Activated naive CD4-positive, alpha-beta T cell treated with anti-CD3 and anti-CD28 coated beads for 36 hours (primary cell): ENCODE measurements at regions not wholly inside any gene's neighbourhood (a gene's known extent, or its start where the extent isn't known, plus 50 kb on each side); places are given as distances from the start of the nearest gene placed in this dataset.
"Not testable (repeated sequence)": the region's sequence is repeated elsewhere in the genome, so short reads cannot be mapped to it uniquely, and the experiment has no call there.

ENCODE experiments used
- CTCF ChIA-PET: fragments of 350-600 bp; sonication (Branson Sonifier 250); formaldehyde crosslinking; loops from one replicate; lab custom pipeline; 2021; ENCODE audit warnings: antibody characterized with exemption; lab: Charles Lee
- DNase-seq: peaks from one replicate; pipeline ENCODE4 v3.0.0-alpha.2; 2020
- H3K27ac Mint-ChIP-seq: one replicate; pipeline ENCODE4 v1.8.0; 2021; ENCODE audit warnings: mild to moderate bottlenecking, mixed read lengths
- H3K27me3 Mint-ChIP-seq: one replicate; pipeline ENCODE4 v1.8.0; 2021; ENCODE audit warnings: low read depth, mixed read lengths
- H3K36me3 Mint-ChIP-seq: one replicate; pipeline ENCODE4 v1.8.0; 2021; ENCODE audit warnings: low read depth, mixed read lengths
- H3K4me1 Mint-ChIP-seq: one replicate; pipeline ENCODE4 v1.8.0; 2021; ENCODE audit warnings: low read depth, mixed read lengths
- H3K4me3 Mint-ChIP-seq: one replicate; pipeline ENCODE4 v1.8.0; 2021; ENCODE audit warnings: mild to moderate bottlenecking, moderate library complexity, mixed read lengths
- H3K9me3 Mint-ChIP-seq: one replicate; pipeline ENCODE4 v1.8.0; 2021; ENCODE audit warnings: mixed read lengths
- intact Hi-C: fragments of 100-400 bp; cut with micrococcal nuclease; formaldehyde crosslinking; loops from one replicate; pipeline ENCODE4 v1.15.1; 2023

DNA sequence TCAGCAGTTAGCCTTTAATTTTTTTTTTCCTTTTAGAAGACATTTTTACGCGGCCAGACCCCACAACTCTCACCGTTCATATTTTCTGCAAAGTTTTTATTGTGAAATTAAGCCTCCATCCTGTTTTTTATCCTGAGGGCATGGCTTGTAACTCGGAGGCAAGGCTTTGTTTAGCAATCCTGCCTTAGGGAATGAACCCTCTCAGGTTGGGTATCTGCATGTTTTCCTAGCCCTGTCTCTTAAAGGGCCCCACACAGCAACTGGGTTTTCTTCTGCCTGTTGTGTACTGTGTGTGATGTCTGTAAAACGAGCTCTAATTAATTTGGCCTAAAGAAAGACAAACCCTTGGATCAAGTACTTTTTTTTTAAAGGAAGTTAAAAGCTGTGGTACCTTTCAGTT, 130.2 kb upstream of the COBL start:
- no peaks in the 10 kb centered on the region for H3K4me1 Mint-ChIP-seq
- peaks cover 5% of the 10 kb centered on the region for H3K27me3 Mint-ChIP-seq
- DNase-seq = no peak
- H3K4me3 Mint-ChIP-seq = no peak overlapping the region
- H3K36me3 Mint-ChIP-seq = no peaks in the 10 kb centered on the region
- H3K27ac Mint-ChIP-seq = no peak overlapping the region
- intact Hi-C loops = no loop called here
- H3K9me3 Mint-ChIP-seq = peaks cover 9% of the 10 kb centered on the region
- CTCF ChIA-PET = interaction anchor here (0.9 kb wide), 1 partner anchor 17 kb away, joined by 3 read pairs; no protein-coding TSS in a partner anchor

DNA sequence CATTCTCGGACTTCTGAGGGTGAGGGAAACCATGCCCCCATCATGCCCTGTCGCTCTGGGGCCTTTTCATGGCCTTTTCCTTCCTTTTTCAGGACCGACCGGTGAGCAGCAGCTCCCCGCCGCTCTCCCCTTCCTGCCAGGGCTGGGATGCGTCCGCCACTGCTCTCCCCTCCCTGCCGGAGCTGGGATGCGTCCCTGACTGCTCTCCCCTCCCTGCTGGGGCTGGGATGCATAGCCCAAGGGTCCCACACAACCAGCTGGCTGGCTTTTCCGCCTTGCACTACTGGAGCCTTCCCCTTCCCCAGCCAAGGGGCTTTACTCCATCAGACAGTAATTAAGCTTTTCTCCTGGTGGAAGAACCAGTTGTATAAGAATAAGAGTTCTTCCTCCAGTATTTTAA, 129.7 kb upstream of the COBL start:
- intact Hi-C loops = no loop called here
- peaks cover 5% of the 10 kb centered on the region for H3K27me3 Mint-ChIP-seq
- H3K9me3 Mint-ChIP-seq = peaks cover 9% of the 10 kb centered on the region
- H3K4me1 Mint-ChIP-seq = no peaks in the 10 kb centered on the region
- no peak overlapping the region for H3K27ac Mint-ChIP-seq
- no peak for DNase-seq
- H3K4me3 Mint-ChIP-seq = no peak overlapping the region
- no peaks in the 10 kb centered on the region for H3K36me3 Mint-ChIP-seq
- CTCF ChIA-PET = interaction anchor here (0.9 to 1.4 kb wide), 2 partner anchors 16 to 17 kb away, joined by 3 read pairs; no protein-coding TSS in a partner anchor

DNA sequence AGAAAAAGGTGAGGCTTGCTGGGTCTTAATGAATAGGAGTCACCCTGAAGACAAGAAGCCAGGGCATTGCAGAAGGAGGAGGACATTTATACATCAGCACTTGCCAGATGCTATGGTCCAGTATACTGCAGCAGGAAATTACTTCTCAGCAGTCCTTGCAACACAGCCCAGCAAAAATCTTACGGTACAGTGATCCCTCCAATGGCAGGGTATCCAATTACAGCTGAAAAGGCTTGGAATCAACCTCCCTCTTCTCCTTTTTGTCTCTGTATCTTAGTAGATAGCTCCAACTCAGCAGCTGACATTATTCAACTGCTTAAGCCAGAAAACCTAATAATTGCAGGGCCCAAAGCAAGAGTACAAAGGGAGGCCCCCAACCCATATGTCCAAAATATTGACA, 128.3 kb upstream of the COBL start:
- peaks cover 2% of the 10 kb centered on the region for H3K27me3 Mint-ChIP-seq
- DNase-seq = no peak
- peaks cover 9% of the 10 kb centered on the region for H3K9me3 Mint-ChIP-seq
- CTCF ChIA-PET = interaction anchor here (1.4 kb wide), 1 partner anchor 14 kb away, joined by 3 read pairs; no protein-coding TSS in a partner anchor
- no peak overlapping the region for H3K4me3 Mint-ChIP-seq
- no peaks in the 10 kb centered on the region for H3K36me3 Mint-ChIP-seq
- no peaks in the 10 kb centered on the region for H3K4me1 Mint-ChIP-seq
- intact Hi-C loops = no loop called here
- H3K27ac Mint-ChIP-seq = no peak overlapping the region

DNA sequence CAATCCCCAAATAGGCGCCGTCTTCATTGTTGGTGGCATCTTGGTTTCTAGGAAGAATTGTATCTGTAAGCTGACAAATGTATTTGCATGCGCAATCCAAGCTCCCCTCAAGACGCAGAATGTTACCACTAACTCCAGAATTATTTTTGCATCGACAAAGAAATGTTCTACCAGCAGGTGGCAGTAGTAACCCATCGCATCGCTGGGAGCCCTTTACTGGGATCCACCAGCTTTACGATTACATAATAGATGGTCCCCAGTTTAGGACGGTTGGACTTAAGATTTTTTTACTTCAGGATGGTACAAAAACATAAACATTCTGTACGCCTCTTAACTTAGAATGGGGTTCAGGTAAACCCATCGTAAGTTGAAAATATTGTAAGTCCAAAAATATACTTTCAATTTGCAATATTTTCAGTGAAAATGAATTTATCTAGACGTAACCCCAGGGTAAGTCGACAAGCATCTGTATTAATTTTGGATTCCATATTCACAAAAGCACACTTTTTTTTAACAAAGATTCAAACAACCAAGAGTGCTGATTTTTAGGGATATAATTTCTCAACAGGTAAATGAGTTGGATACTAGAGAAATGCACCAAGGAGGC, 114.0 kb upstream of the COBL start:
- Mint-ChIP-seq H3K27me3 (peaks cover 16% of the 10 kb centered on the region), H3K27ac (no peak overlapping the region), H3K4me1 (no peaks in the 10 kb centered on the region), H3K36me3 (no peaks in the 10 kb centered on the region), H3K9me3 (no peaks in the 10 kb centered on the region), H3K4me3 (no peak overlapping the region)
- intact Hi-C loops = no loop called here
- CTCF ChIA-PET = interaction anchor here (0.5 to 1.1 kb wide), 8 partner anchors 15 to 1719 kb away, joined by 3 to 5 read pairs (median 3); no protein-coding TSS in a partner anchor
- DNase-seq = peak; percentile 72

DNA sequence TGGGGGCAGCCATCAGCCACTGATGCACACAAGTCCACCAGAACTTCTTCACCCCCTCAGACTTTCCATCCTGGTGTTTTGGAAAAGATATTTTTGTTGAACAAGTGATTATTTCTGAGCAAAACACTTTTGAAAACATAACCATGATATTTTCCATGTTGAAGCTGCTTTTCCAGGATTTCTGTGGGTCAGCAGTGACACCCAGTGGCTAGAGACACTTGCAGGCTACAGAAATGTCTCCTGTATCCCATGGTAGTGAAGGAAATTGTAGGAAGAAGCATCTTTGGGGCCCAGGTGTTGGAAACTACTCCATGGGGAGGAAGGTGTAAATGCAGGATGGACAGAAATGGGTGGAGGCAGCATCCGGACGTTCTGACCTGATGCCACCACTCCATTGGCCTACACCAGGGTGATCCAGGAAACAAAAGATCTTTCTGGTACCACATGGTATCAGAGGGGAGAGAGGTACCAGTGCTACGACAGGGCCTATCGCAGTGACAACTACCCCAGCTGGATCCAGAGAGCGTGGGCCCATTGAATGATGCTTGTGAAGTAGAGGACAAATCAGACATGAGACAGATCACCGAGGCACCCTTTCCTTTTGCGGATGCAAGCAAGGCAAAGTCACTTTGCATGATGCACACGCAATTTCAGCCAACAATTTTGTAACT, 111.7 kb upstream of the COBL start:
- CTCF ChIA-PET = interaction anchor here (0.9 to 2.1 kb wide), 3 partner anchors 204 to 267 kb away, joined by 3 to 12 read pairs (median 3); no protein-coding TSS in a partner anchor
- intact Hi-C loops = loop anchor here (1.0 kb wide), 1 partner anchor 266 kb away; no protein-coding TSS in a partner anchor
- no peaks in the 10 kb centered on the region for H3K4me1 Mint-ChIP-seq
- no peak overlapping the region for H3K4me3 Mint-ChIP-seq
- H3K27me3 Mint-ChIP-seq = peaks cover 11% of the 10 kb centered on the region
- H3K9me3 Mint-ChIP-seq = no peaks in the 10 kb centered on the region
- DNase-seq = peak; percentile 26
- H3K36me3 Mint-ChIP-seq = no peaks in the 10 kb centered on the region
- no peak overlapping the region for H3K27ac Mint-ChIP-seq

DNA sequence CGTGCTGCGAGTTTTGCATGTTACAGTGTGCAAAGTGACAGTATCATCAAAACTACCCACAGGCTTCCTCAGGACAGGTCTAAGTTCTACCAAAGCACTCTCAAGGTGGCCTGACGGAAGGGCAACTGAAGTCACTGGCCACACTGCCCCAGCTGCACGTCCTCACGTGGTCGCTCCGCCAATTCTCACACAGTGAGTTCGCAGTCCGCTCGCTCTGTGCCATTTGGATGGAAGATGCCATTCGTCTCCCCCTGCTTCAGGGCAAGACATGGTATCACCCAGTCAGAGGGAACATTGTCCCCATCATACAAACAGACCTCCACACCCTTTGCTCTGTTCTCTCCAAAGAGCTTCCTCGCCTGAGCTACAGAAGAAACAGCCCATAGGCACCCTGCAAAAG, 109.6 kb upstream of the COBL start:
- no peaks in the 10 kb centered on the region for H3K36me3 Mint-ChIP-seq
- H3K4me3 Mint-ChIP-seq = no peak overlapping the region
- H3K9me3 Mint-ChIP-seq = no peaks in the 10 kb centered on the region
- CTCF ChIA-PET = no interaction called here
- no peaks in the 10 kb centered on the region for H3K4me1 Mint-ChIP-seq
- DNase-seq = no peak
- H3K27ac Mint-ChIP-seq = no peak overlapping the region
- intact Hi-C loops = no loop called here
- H3K27me3 Mint-ChIP-seq = peaks cover 11% of the 10 kb centered on the region

DNA sequence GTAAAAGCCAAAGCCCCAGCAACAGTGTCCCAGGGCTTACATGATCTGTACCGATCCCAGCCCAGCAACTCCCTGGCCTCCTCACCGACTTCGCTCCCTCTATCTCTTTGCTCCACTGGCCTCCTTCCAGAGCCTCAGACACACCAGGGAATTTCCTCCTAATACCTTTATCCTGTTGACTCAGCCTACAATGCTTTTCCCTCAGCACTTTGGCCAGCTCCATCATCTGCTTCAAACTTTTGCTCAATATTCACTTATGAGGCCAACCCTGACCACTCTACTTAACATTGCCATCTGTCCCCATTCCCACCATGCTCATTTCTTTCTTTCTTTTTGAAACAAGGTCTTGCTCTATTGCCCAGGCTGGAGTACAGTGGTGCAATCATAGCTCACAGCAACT, 93.3 kb upstream of the COBL start:
- CTCF ChIA-PET, H3K4me1 Mint-ChIP-seq, H3K27ac Mint-ChIP-seq, H3K36me3 Mint-ChIP-seq, H3K4me3 Mint-ChIP-seq, H3K9me3 Mint-ChIP-seq, H3K27me3 Mint-ChIP-seq, DNase-seq, intact Hi-C loops: not testable (repeated sequence)

DNA sequence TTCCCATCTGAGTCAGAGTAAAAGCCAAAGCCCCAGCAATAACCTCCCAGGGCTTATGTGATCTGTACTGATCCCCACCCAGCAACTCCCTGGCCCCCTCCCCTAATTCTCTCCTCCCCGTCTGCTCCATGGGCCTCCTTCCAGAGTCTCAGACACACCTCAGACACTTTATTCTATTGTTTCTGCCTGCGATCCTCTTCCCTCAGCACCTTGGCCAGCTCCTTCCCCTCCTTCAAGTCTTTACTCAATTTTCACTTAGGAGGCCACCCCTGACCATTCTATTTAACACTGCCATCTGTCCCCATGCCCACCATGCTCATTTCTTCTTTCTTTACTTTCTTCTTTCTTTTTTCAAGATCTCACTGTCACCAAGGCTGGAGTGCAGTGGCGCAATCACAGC, 81.0 kb upstream of the COBL start:
- DNase-seq, H3K4me1 Mint-ChIP-seq, CTCF ChIA-PET, H3K4me3 Mint-ChIP-seq, H3K27ac Mint-ChIP-seq, intact Hi-C loops, H3K9me3 Mint-ChIP-seq, H3K27me3 Mint-ChIP-seq, H3K36me3 Mint-ChIP-seq: not testable (repeated sequence)

DNA sequence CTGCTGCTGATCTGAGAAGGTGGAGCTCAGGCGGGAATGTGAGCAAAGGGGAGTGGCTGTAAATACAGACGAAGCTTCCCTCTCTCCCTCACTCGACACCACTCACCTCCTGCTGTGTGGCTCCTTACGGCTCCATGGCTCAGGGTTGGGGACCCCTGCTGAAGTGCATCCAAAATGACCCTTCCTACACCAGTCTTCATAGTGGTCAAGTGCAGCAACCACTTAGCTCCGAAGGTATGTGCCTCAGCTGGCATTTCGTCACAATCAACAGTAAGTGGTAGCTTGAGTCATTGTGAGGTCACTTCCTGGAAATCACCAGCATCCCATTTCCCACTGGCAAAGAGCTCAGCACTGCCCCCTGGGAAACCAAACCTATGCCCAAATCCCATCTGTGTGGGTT, 76.4 kb upstream of the COBL start:
- H3K27ac Mint-ChIP-seq, H3K4me3 Mint-ChIP-seq, H3K4me1 Mint-ChIP-seq, H3K36me3 Mint-ChIP-seq, intact Hi-C loops, CTCF ChIA-PET, H3K27me3 Mint-ChIP-seq, H3K9me3 Mint-ChIP-seq, DNase-seq: not testable (repeated sequence)

DNA sequence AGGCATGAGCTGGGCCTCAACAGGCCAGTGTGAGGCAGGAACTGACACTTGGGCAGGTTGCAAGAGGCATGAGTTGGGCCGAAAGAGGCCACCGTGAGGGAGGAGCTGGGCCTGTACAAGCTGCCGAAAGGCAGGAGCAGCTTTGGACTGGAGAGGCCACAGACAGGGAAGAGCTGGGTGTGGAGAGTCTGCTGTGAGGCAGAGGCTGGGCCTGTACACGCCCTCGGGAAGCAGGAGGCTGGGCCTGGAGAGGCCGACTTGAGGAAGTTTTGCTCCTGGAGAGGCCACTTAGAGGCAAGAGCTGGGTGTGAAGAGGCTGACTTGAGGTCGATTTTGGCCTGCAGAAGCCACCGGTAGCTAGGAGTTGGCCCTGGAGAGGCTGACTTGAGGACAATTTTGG, 73.3 kb upstream of the COBL start:
- H3K9me3 Mint-ChIP-seq, H3K4me3 Mint-ChIP-seq, H3K27ac Mint-ChIP-seq, intact Hi-C loops, H3K36me3 Mint-ChIP-seq, H3K4me1 Mint-ChIP-seq, CTCF ChIA-PET, H3K27me3 Mint-ChIP-seq, DNase-seq: not testable (repeated sequence)

DNA sequence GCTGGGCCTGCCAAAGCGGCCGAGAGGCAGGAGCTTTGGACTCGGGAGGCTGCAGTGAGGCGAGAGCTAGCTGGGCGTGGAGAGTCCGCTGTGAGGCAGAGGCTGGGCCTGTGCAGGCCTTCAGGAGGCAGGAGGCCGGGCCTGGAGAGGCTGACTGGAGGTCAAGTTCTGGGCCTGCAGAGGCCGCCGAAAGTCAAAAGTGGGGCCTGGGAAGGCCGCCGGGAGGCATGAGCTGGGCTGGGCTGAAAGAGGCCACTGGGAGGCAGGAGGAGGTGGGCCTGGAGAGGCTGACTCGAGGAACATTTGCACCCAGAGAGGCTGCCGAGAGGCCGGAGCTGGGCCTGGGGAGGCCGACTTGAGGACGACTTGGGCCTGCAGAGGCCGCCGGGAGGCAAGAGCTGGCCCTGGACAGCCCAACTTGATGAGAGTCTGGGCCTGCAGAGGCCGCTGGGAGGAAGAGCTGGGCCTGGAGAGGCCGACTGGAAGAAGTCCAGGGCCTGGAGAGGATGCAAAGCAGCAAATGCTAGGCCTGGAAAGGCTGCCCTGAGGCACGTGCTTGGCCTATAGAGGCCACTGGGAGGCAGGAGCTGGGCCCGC, 72.7 kb upstream of the COBL start:
- H3K9me3 Mint-ChIP-seq, CTCF ChIA-PET, H3K4me3 Mint-ChIP-seq, H3K4me1 Mint-ChIP-seq, H3K36me3 Mint-ChIP-seq, H3K27me3 Mint-ChIP-seq, DNase-seq, H3K27ac Mint-ChIP-seq, intact Hi-C loops: not testable (repeated sequence)

DNA sequence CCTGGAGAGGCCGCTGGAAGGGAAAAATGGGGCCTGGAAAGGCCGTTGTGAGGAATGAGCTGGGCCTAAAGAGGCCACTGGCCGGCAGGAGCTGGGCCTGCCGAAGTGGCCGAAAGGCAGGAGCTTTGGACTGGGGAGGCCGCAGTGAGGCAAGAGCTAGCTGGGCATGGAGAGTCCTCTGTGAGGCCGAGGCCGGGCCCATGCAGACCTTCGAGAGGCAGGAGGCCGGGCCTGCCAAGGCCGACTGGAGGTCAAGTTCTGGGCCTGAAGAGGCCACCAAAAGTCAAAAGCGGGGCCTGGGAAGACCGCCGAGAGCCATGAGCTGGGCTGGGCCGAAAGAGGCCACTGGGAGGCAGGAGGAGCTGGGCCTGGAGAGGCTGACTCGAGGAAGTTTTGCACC, 71.6 kb upstream of the COBL start:
- H3K9me3 Mint-ChIP-seq, H3K4me1 Mint-ChIP-seq, H3K36me3 Mint-ChIP-seq, intact Hi-C loops, DNase-seq, CTCF ChIA-PET, H3K4me3 Mint-ChIP-seq, H3K27ac Mint-ChIP-seq, H3K27me3 Mint-ChIP-seq: not testable (repeated sequence)
